T-helper 1 cell treated with Interleukin-12 subunit alpha and Interleukin-12 subunit beta and Interleukin-4 antibody, amounts not matched to agents 30 ng/mL and 1 ng/mL, for 36 hours (primary cell): ENCODE measurements at regions not wholly inside any gene's neighbourhood (a gene's known extent, or its start where the extent isn't known, plus 50 kb on each side); places are given as distances from the start of the nearest gene placed in this dataset.

ENCODE experiments used
- intact Hi-C: fragments of 100-400 bp; cut with micrococcal nuclease; formaldehyde crosslinking; loops from one replicate; pipeline ENCODE4 v1.15.1; 2024

GRCh38 chr14:83485591-83485990 is 1951.9 kb upstream of the SEL1L start:
- intact Hi-C loops, result no loop called here

- intact Hi-C loops, result no loop called here
Observed at GRCh38 chr14:83491091-83491490, 1957.4 kb upstream of the SEL1L start.

GRCh38 chr14:83520837-83521236 is 1987.2 kb upstream of the SEL1L start:
- intact Hi-C loops, result no loop called here

DNA sequence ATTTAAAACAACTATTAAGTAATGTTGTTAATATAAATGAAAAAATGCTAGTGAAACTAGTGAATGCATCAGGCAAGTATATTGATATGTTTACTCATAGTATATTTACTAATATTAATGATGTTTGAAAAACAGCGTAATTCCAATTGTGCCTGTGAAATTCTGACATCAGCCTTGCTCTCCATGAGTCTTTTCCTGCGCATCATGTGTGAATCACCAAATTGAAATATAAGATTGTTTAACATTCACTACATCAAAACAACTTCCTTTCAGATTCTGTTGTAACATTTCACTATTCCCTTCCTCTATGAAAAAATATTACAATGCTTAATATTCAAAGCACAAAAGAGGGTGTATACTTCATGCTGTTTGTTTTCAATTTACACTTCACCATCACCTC is 1995.9 kb upstream of the SEL1L start:
- intact Hi-C loops, result no loop called here

GRCh38 chr14:83533734-83534133 is 1996.2 kb upstream of the FLRT2 start:
- intact Hi-C loops, result no loop called here

GRCh38 chr14:83534995-83535394 is 1994.9 kb upstream of the FLRT2 start:
- intact Hi-C loops, result no loop called here

- intact Hi-C loops, result no loop called here
Observed at GRCh38 chr14:83535444-83535843, 1994.5 kb upstream of the FLRT2 start.

GRCh38 chr14:83541147-83541546 is 1988.8 kb upstream of the FLRT2 start:
- intact Hi-C loops, result no loop called here

DNA sequence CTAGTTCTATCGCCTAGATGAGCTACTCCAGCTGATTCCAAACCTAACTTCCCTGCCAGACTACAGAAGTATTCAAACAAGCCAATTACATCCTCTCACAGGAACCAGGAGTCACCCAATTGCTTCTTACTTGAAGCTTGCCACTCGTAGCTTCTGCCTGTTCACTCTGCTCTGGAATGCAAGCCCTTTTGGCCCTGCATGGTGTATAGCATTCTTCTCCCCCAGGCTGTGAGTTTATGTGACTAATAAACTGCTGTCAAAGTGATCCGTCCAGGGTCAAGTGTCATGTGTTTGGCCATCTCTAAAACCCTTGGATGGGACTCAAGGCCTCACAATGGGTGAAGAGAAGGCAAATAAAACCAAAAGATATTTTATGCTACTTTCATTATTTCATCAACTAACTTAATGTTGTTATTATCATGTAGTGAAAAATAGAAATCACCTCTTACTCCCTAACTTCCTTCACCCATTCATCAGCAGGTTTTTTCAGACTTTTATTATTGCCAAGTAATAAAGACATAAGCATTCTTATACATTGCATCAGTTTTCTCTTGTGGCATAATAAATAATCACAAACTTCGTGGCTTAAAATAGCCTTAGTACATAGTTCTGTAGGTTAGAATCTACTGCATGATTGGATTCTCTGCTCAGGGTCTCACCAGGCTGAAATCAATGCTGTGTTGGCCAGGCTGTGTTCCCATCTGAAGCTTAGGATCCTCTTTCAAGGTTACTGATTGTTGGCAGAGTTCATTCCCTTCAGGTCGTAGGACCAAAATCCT is 1981.7 kb upstream of the FLRT2 start:
- intact Hi-C loops, result no loop called here

- intact Hi-C loops, result no loop called here
Observed at GRCh38 chr14:83556065-83556464, 1973.9 kb upstream of the FLRT2 start.

DNA sequence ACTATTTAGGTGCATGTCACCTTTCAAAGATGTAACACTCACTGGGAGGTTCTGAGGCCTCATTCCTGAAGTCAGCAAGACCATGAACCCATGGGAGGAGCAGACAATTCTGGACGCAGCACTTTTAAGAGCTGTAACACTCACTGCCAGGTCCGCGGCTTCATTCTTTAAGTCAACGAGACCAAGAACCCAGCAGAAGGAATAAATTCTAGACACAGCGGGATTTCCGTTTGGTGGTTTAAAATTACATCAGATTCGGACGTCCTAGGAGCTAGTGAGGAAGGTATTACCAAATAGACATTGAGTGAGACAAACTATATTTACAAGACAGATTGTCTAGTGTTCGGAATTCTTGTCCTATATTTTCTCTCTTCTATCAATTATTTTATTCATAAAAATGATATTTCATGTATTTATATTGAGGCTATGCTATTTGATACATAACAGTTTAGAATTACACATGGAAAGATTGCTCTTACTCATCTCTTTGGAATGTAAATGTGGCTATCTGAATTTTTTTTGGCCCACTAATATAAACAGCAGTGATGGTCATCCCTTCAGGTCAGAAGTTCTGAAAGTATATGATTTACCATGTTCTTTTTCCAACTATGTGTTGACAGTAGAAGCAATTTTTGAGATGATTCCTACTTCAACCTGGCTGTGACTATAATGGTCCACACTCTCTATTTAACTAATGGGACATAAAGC is 1973.0 kb upstream of the FLRT2 start:
- intact Hi-C loops, result no loop called here

- intact Hi-C loops, result no loop called here
Observed at GRCh38 chr14:83558946-83559345, 1971.0 kb upstream of the FLRT2 start.

DNA sequence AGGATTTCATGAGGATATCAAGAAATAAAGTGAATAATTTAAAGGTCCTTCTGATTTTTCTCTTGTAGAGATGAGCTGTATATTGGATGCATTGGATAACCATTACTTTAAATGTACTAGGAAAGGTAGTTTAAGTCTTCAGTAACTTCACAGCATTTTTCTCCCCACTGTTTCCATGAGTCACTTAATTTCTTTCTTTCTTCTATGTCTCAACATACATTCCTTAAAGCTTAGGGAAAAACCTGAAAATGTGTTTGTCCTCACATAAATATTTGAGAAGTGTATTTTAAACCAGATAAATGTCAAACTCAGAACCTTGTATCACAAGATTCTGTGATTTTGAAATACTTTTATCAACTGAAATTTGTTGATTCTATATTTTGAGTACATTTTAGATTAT is 1970.2 kb upstream of the FLRT2 start:
- intact Hi-C loops, result no loop called here

- intact Hi-C loops, result no loop called here
Observed at GRCh38 chr14:83561261-83561660, 1968.7 kb upstream of the FLRT2 start.

GRCh38 chr14:83566567-83566966 is 1963.4 kb upstream of the FLRT2 start:
- intact Hi-C loops, result no loop called here

GRCh38 chr14:83568141-83568540 is 1961.8 kb upstream of the FLRT2 start:
- intact Hi-C loops, result no loop called here

DNA sequence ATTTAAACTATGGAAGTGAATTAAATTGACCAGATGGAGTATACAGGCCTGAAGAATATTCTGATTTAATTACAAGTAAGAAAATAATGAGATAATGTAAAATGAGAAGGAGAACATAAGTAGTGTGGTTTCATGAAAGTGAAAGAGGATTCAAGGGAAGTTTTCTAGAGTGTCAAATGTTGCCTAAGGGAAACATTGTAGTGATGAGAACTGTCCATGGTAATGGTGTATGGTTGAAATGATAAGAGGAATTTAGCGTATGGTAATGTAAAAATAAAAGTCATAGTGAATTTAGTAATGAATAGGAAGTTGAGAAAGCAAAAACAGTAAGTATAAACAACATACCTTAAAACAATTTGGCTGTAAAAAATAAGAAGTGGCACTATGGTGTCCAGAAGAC is 1954.6 kb upstream of the FLRT2 start:
- intact Hi-C loops, result no loop called here

DNA sequence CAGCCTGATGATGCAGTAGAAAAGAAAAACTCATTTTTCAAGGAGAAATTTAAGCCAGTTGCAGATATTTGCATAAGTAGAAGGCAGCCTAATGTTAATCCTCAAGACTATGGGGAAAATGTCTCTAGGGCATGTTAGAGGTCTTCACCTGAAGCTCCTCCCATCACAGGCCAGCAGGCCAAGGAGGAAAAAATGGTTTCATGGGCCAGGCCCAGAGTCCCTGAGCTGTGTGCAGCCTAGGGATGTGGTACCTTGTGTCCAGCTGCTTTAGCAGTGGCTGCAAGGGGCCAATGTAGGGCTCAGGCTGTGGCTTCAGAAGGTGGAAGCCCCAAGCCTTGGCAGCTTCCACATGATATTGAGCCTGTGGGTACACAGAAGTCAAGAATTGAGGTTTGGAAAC is 1946.7 kb upstream of the FLRT2 start:
- intact Hi-C loops, result no loop called here

DNA sequence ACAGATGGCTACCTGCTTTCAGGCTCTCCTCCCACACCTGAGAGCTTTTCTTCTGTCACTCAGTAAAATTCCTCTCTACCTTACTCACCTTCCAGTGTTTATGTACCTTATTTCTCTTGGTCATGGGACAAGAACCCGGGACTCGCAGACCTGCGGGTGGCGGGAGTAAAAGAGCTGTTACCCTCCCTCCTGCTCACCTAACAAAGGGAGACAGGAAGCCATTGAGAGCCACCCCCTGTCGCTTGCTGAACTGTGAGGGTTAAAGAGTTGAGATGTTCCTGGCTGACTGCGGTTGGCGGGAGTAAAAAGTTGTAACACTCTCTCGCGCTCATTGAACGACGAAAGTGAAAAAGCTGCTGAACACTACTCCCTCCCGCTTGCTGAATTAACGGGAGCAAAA is 1935.1 kb upstream of the FLRT2 start:
- intact Hi-C loops, result no loop called here

DNA sequence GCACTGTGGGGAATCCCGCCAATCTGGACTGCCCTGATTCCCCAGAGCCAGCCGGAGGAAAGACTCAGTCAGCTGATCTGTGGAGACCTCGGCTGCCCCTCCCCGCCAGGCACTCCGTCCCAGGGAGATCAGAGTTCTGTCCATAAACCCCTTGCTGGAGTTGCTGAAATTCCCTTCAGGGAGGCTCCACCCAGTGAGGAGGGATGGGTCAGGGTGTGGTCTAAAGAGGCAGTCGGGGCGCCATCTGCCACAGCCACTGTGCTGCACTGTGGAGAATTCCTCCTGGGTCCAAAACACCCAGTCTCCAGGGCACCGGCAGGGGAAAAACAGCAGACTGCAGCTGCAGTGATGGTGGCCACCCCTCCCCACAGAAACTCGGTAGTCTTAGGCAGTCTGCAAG is 1922.3 kb upstream of the FLRT2 start:
- intact Hi-C loops, result no loop called here

GRCh38 chr14:83611491-83611890 is 1918.5 kb upstream of the FLRT2 start:
- intact Hi-C loops, result no loop called here

- intact Hi-C loops, result no loop called here
Observed at GRCh38 chr14:83611906-83612390, 1918.0 kb upstream of the FLRT2 start.

DNA sequence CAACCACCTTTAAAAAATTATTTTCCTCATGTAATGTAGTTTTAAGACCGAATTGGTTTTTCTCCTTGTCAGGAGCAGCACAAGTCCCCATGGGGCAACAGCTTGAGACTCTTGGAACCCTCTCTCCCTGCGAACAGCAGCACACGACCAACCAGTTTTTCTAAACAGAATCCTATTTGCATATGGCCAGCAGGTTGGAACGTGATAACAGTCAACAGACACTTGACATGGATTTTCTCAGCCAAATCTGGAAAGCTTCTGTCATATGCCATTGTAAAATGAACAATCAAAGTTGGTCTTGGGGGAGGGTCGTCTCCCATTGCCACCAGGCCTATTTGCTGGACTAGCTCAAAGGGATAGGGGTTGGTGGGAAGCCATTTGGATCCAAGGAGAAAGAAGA is 1915.0 kb upstream of the FLRT2 start:
- intact Hi-C loops, result no loop called here
